OCI-LY7 (cell line): ENCODE measurements at regions not wholly inside any gene's neighbourhood (a gene's known extent, or its start where the extent isn't known, plus 50 kb on each side); places are given as distances from the start of the nearest gene placed in this dataset.

Source experiments
- CTCF ChIP-seq: fragments of 200-600 bp; sonication (generic); conservative IDR thresholded peaks from 2 replicates; pipeline ENCODE4 v1.5.1; 2014; ENCODE audit warnings: mild to moderate bottlenecking, antibody characterized with exemption, low read length, moderate library complexity, mixed read lengths
- EZH2phosphoT487 ChIP-seq: fragments of 200-600 bp; sonication (generic); IDR thresholded peaks from 2 replicates; pipeline ENCODE4 v1.6.1; 2018; ENCODE audit warnings: low read depth, borderline replicate concordance, mild to moderate bottlenecking, mixed run types, antibody characterized with exemption, low read length, moderate library complexity, mixed read lengths

- TF ChIP-seq CTCF, result no peak
- TF ChIP-seq EZH2phosphoT487, result no peak
Observed at GRCh38 chr20:6228302-6228843, 105.5 kb upstream of the FERMT1 start.
